ENCODE measurements at regions not wholly inside any gene's neighbourhood (a gene's known extent, or its start where the extent isn't known, plus 50 kb on each side); places are given as distances from the start of the nearest gene placed in this dataset.
A peak's percentile ranks its signal among the peaks of the same experiment; 100 is the strongest.
"Not testable (repeated sequence)": the region's sequence is repeated elsewhere in the genome, so short reads cannot be mapped to it uniquely, and the experiment has no call there.

GRCh38 chr6:13874191-13874549 lies 50.6 kb upstream of the RNF182 start:
- H3K27me3 Mint-ChIP-seq: peaks cover 17% of the 10 kb centered on the region
- ATAC-seq (ENCODE audit: low read depth) (no peak), DNase-seq (no peak)
- H3K4me3 Mint-ChIP-seq: peak overlapping the region; percentile 82
- H3K27ac Mint-ChIP-seq: no peak overlapping the region
- POLR2A ChIA-PET: no interaction called here
- no peaks in the 10 kb centered on the region for H3K36me3 Mint-ChIP-seq
- peaks cover 9% of the 10 kb centered on the region for H3K4me1 Mint-ChIP-seq
- H3K9me3 Mint-ChIP-seq: peaks cover 4% of the 10 kb centered on the region

- peaks cover 4% of the 10 kb centered on the region for H3K9me3 Mint-ChIP-seq
- ATAC-seq (ENCODE audit: low read depth): peak; percentile 77
- DNase-seq: peak; percentile 81
- peak overlapping the region; percentile 82 for H3K4me3 Mint-ChIP-seq
- H3K36me3 Mint-ChIP-seq: no peaks in the 10 kb centered on the region
- H3K27me3 Mint-ChIP-seq: peaks cover 19% of the 10 kb centered on the region
- POLR2A ChIA-PET: no interaction called here
- peak overlapping the region; percentile 24 for H3K27ac Mint-ChIP-seq
- peaks cover 9% of the 10 kb centered on the region for H3K4me1 Mint-ChIP-seq
Observed at GRCh38 chr6:13873288-13874190, 51.2 kb upstream of the RNF182 start.

DNA sequence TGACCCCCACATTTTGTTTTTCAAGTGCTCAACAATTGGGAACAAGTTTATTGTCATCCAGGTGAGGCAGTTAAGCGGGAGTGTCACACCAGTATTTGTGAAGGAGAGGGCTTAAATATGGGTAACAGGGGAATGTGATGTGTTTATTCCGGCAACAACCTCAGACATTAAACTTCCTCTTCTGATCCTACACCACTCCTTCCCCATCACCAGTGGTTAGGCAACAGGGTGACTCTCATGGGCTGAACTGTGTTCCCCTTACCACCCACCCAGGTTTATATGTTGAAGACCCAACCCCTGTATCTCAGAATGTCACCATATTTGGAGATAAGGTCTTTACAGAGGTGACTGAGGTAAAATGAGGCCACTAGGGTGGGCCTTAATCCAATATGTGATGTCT lies 52.1 kb upstream of the RNF182 start:
- Mint-ChIP-seq H3K36me3 (no peaks in the 10 kb centered on the region), H3K4me1 (peaks cover 9% of the 10 kb centered on the region), H3K9me3 (no peaks in the 10 kb centered on the region), H3K27ac (no peak overlapping the region), H3K27me3 (peaks cover 15% of the 10 kb centered on the region), H3K4me3 (peak overlapping the region; percentile 82)
- ATAC-seq (ENCODE audit: low read depth): no peak
- POLR2A ChIA-PET: no interaction called here
- no peak for DNase-seq

DNA sequence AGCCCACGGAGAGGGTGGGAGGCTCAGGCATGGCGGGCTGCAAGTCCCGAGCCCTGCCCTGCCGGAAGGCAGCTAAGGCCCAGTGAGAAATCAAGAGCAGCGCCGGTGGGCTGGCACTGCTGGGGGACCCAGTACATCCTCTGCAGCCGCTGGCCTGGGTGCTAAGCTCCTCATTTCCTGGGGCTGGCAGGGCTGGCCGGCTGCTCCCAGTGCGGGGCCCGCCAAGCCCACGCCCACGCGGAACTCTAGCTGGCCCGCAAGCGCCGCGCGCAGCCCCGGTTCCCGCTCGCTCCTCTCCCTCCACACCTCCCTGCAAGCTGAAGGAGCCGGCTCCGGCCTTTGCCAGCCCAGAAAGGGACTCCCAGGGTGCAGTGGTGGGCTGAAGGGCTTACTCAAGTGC lies 52.7 kb upstream of the RNF182 start:
- H3K4me1 Mint-ChIP-seq; H3K36me3 Mint-ChIP-seq; H3K27ac Mint-ChIP-seq; ATAC-seq (ENCODE audit: low read depth); H3K9me3 Mint-ChIP-seq; DNase-seq; POLR2A ChIA-PET; H3K4me3 Mint-ChIP-seq: not testable (repeated sequence)
- peaks cover 15% of the 10 kb centered on the region for H3K27me3 Mint-ChIP-seq

DNA sequence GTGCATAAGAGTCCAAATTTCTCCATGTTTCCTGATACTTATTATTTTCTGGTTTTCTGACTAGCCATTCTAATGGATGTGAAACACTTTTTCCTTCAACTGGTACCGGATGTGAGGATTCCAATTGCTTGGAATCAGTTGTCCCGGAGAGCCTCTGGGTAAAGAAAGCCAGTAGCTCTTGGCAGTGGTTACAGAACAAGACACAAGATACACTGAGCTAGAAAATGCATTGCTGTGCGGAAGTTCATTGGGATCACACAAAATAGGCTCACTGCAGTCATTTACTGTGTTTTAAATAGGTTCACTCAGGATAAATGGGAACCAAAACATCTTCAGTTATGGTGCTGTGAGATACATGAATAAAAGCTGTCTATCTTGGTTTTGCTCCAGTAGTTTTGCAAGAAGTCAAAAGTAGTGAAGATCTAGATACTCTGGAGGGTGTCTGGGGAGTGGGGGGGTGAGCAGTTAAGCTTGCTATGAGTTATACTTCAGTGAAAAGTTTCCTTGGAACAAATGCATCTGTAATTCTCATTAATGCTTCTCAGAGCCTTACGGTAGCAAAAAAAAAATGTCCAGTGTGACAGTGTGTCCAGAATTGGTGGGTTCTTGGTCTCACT lies 54.4 kb upstream of the RNF182 start:
- Mint-ChIP-seq H3K27me3 (peaks cover 24% of the 10 kb centered on the region), H3K36me3 (no peaks in the 10 kb centered on the region), H3K9me3 (no peaks in the 10 kb centered on the region), H3K4me1 (peaks cover 9% of the 10 kb centered on the region), H3K4me3 (no peak overlapping the region), H3K27ac (no peak overlapping the region)
- DNase-seq: no peak
- no peak for ATAC-seq (ENCODE audit: low read depth)
- POLR2A ChIA-PET: interaction anchor here (0.7 kb wide), 1 partner anchor 1606 kb away, joined by 3 read pairs; no protein-coding TSS in a partner anchor

DNA sequence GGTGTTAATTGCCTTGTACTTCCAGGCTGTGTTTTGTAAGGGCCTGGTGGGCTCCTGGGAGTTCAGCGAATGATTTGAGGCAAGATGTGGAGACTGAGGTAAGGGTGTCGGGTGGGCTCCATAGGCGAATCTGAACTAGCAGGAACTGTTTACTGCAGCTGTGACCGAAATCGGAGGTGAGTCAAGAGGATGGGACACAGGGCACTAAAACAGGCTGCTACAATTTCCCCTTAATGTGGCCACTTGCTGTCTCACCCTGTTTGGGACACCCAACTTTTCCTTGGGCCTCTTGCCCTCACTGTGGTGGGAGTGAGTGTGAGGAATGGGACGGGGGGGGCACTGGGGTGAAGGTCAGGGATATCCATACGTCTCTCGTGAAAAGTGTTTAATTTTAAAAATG lies 53.9 kb upstream of the MCUR1 start:
- Mint-ChIP-seq H3K4me1 (peaks cover 4% of the 10 kb centered on the region), H3K27me3 (peaks cover 31% of the 10 kb centered on the region), H3K36me3 (no peaks in the 10 kb centered on the region), H3K9me3 (no peaks in the 10 kb centered on the region), H3K4me3 (no peak overlapping the region), H3K27ac (no peak overlapping the region)
- no peak for DNase-seq
- ATAC-seq (ENCODE audit: low read depth): no peak
- POLR2A ChIA-PET: no interaction called here

DNA sequence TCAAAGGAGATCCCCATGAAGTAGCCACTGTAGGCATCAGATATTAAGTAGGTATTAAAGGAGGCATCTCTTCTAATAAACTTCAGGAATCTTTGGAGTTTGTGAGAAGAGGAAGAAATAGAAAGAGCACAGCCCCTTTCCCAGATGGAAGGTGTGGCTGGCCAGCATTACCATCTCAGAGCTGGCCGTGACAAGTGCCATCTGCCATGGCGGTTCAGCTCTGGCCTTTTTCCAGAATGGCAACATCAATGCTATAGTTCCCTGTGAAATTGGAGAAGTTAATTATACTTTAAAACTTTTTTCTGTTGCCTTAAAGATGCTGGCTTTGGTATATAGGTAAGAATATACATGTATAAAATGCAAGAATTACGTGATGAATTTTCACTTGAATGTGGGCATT lies 51.9 kb upstream of the MCUR1 start:
- Mint-ChIP-seq H3K36me3 (no peaks in the 10 kb centered on the region), H3K27ac (no peak overlapping the region), H3K4me1 (no peaks in the 10 kb centered on the region), H3K27me3 (peaks cover 34% of the 10 kb centered on the region), H3K4me3 (no peak overlapping the region), H3K9me3 (no peaks in the 10 kb centered on the region)
- no peak for DNase-seq
- POLR2A ChIA-PET: no interaction called here
- ATAC-seq (ENCODE audit: low read depth): no peak

DNA sequence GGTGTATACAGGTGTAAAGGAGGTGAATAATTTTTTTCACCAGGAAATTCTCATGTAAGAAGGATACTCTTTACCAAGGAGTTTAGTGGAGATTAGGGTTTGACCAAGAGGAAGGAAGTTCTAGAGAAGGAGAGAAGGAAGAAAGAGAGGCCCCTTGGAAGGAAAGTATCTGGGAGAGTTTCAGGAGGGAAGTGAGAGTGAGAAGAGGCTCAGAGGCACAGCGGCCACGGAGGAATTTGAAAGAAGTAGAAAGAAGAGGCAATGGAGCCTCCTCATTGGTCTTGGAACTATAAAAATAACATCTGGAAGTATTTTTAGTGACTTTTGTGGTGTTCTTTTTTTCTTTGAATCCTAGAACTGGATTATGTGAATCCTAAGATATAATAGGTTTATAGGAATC lies 50.8 kb upstream of the MCUR1 start:
- Mint-ChIP-seq H3K27ac (no peak overlapping the region), H3K4me1 (no peaks in the 10 kb centered on the region), H3K36me3 (no peaks in the 10 kb centered on the region), H3K4me3 (no peak overlapping the region), H3K27me3 (peaks cover 45% of the 10 kb centered on the region), H3K9me3 (no peaks in the 10 kb centered on the region)
- DNase-seq: no peak
- no peak for ATAC-seq (ENCODE audit: low read depth)
- POLR2A ChIA-PET: no interaction called here

GRCh38 chr6:13864669-13865068 lies 50.3 kb upstream of the MCUR1 start:
- ATAC-seq (ENCODE audit: low read depth); H3K27ac Mint-ChIP-seq; H3K4me1 Mint-ChIP-seq; H3K4me3 Mint-ChIP-seq; H3K9me3 Mint-ChIP-seq; DNase-seq; POLR2A ChIA-PET; H3K36me3 Mint-ChIP-seq: not testable (repeated sequence)
- H3K27me3 Mint-ChIP-seq: peaks cover 46% of the 10 kb centered on the region

Data from activated naive CD8-positive, alpha-beta T cell treated with anti-CD3 and anti-CD28 coated beads, Interleukin-2, amount 10 ng/mL, durations not matched to agents 7 days and 5 days (primary cell).